ENCODE measurements at regions not wholly inside any gene's neighbourhood (a gene's known extent, or its start where the extent isn't known, plus 50 kb on each side); places are given as distances from the start of the nearest gene placed in this dataset.

DNA sequence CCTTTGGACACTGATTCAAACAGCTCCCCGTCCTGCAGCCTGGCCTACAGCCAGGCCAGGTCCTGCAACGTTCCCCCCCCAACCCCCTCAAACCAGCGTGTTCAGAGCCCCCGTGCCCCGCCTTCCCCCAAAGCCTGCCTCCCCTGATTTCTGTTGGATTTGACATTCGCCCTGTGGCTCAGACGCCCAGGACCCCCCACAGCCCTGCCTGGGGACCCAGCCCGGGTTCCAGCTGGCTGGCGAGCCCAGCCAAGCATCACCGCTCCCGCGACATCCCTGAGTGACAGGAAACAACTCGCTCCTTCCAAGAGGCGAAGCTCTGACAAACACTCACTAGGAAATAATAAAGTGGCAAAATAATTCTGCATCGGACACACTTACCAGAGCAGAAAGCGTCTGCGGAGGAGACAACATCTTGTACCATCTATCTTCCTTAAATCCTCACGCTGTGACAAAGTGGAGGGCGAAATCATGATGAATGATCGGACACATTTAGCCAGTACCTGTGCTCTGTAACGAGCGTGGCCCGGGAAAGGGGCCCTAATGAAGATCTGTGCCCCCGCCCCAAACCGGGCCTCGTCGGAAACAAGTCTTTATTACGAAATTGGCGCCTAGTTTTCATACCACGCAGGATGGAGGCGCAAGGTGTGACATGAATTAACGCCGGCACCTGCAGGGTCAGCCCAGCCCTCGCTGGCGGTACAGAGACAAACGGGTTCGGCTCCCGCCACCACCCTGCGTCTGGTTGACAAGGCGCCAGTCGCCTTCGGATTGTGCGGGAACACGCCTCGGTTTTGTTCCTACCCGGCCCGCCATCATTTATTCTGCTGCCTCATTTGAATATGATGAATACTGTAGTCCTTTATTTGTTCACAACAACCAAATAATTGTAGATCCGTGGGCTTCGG, 91.0 kb upstream of the MVB12B start:
- FAIRE-seq (no peak), DNase-seq (ENCODE audit: low read depth, low spot score) (no peak), ATAC-seq (no peak)
- in situ Hi-C loops (cut with MboI) = no loop called here
- TF ChIP-seq EGR1 (IDR thresholded peaks at IDR 0.05; ENCODE audit: borderline replicate concordance in 1 of 2, low read depth in 2 of 2, low read length in 2 of 2) (no peak), RUNX3 (IDR thresholded peaks at IDR 0.05; ENCODE audit: low read length) (no peak), POU2F2 (IDR thresholded peaks at IDR 0.05; ENCODE audit: borderline replicate concordance, low read depth, low read length) (no peak), MYB (IDR thresholded peaks at IDR 0.05; ENCODE audit: borderline replicate concordance, low read depth, low read length) (no peak), SREBF2 (IDR thresholded peaks at IDR 0.05; ENCODE audit: low read length) (no peak), ESRRA (IDR thresholded peaks at IDR 0.05; ENCODE audit: low read length) (no peak), MTA3 (IDR thresholded peaks at IDR 0.05; ENCODE audit: borderline replicate concordance, low read length) (no peak), CREM (IDR thresholded peaks at IDR 0.05; ENCODE audit: low read depth) (no peak), GABPA (IDR thresholded peaks at IDR 0.05; ENCODE audit: low read depth) (no peak), BCL11A (IDR thresholded peaks at IDR 0.05; ENCODE audit: low read depth, low read length) (no peak), HDGF (IDR thresholded peaks at IDR 0.05) (no peak), NR2C1 (IDR thresholded peaks at IDR 0.05) (no peak), IRF5 (IDR thresholded peaks at IDR 0.05; ENCODE audit: borderline replicate concordance) (no peak), CEBPZ (IDR thresholded peaks at IDR 0.05; ENCODE audit: low read depth, low read length) (no peak), ETV6 (conservative IDR thresholded peaks at IDR 0.05 in 1 of 2, IDR thresholded peaks at IDR 0.05 in 1 of 2; ENCODE audit: borderline replicate concordance in 1 of 2, low read depth in 1 of 2) (no peak)
- TF ChIP-seq, protein P1, sequence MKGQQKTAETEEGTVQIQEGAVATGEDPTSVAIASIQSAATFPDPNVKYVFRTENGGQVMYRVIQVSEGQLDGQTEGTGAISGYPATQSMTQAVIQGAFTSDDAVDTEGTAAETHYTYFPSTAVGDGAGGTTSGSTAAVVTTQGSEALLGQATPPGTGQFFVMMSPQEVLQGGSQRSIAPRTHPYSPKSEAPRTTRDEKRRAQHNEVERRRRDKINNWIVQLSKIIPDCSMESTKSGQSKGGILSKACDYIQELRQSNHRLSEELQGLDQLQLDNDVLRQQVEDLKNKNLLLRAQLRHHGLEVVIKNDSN (IDR thresholded peaks at IDR 0.05; ENCODE audit: borderline replicate concordance, extremely low read length, insufficient read depth, low read depth, low read length) = no peak
- TF ChIP-seq, protein P2, sequence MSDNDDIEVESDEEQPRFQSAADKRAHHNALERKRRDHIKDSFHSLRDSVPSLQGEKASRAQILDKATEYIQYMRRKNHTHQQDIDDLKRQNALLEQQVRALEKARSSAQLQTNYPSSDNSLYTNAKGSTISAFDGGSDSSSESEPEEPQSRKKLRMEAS (IDR thresholded peaks at IDR 0.05; ENCODE audit: low read depth, low read length) = no peak
- Histone ChIP-seq H3K9me3 (replicated peaks; ENCODE audit: control insufficient read depth, insufficient read depth, low read length) (no peaks in the 10 kb centered on the region), H3K4me1 (ENCODE audit: control insufficient read depth, insufficient read depth, low read length) (no peaks in the 10 kb centered on the region), H3K9ac (ENCODE audit: control insufficient read depth, insufficient read depth, low read length) (no peak overlapping the region), H3K4me3 (no peak overlapping the region), H3K79me2 (ENCODE audit: control insufficient read depth, insufficient read depth, low read length) (no peaks in the 10 kb centered on the region), H2AFZ (ENCODE audit: control insufficient read depth, low read depth, low read length) (no peak overlapping the region), H3K4me2 (ENCODE audit: control insufficient read depth, insufficient read depth) (no peak overlapping the region), H3K27me3 (replicated peaks in 1 of 2; ENCODE audit: control insufficient read depth in 2 of 2, insufficient read depth in 2 of 2, low read length in 1 of 2) (no peaks in the 10 kb centered on the region), H3K27ac (ENCODE audit: control insufficient read depth, insufficient read depth) (no peak overlapping the region), H4K20me1 (ENCODE audit: control insufficient read depth, insufficient read depth) (no peaks in the 10 kb centered on the region), H3K36me3 (ENCODE audit: control insufficient read depth in 2 of 2, insufficient read depth in 2 of 2, low read length in 1 of 2) (no peaks in the 10 kb centered on the region)
- no TSS peak for BruUV-seq (replicated peaks)
- ChIA-PET CTCF (no interaction called here), RAD21 (ENCODE audit: unreplicated experiment) (no interaction called here), SMC1A (ENCODE audit: uncharacterized antibody, unreplicated experiment) (no interaction called here), POLR2A (no interaction called here)
- intact Hi-C loops (cut with micrococcal nuclease; ENCODE audit: unreplicated experiment) = no loop called here
- WGBS (ENCODE audit: insufficient coverage, insufficient replicate concordance, low lambda C conversion rate, missing lambda C conversion rate) = 55% methylated on average over 45 of the region's 49 CpGs

Measured in GM12878 (cell line).